ENCODE measurements at regions not wholly inside any gene's neighbourhood (a gene's known extent, or its start where the extent isn't known, plus 50 kb on each side); places are given as distances from the start of the nearest gene placed in this dataset.

- ChIA-PET POLR2A (no interaction called here), RAD21 (ENCODE audit: low non-redundant PET in 1 of 2, low total read pairs in 2 of 2, uncharacterized antibody in 2 of 2, unreplicated experiment in 2 of 2) (no interaction called here), CTCF (no interaction called here)
- DNase-seq (ENCODE audit: low read depth, low spot score) = no peak
- H3K4me2 ChIP-seq (ENCODE audit: low read length) = no peak overlapping the region
- H3K9me2 ChIP-seq (ENCODE audit: insufficient read depth) = no peaks in the 10 kb centered on the region
- intact Hi-C loops (cut with micrococcal nuclease) = loop anchor here (10.0 kb wide), 1 partner anchor 185 kb away; no protein-coding TSS in a partner anchor
- H3K27me3 ChIP-seq (ENCODE audit: insufficient read depth, low read length) = no peaks in the 10 kb centered on the region; the same call in 1 of the 2 replicates
- TF ChIP-seq FOSL1 (IDR thresholded peaks at IDR 0.05; ENCODE audit: low read depth) (no peak), POLR2AphosphoS5 (IDR thresholded peaks at IDR 0.05; ENCODE audit: low read depth, low read length) (no peak), EZH2phosphoT487 (IDR thresholded peaks at IDR 0.05; ENCODE audit: borderline replicate concordance) (no peak), ZFX (IDR thresholded peaks at IDR 0.05) (no peak), SP1 (IDR thresholded peaks at IDR 0.05; ENCODE audit: low read depth) (no peak), CTCF (IDR thresholded peaks at IDR 0.05 in 2 of 3, conservative IDR thresholded peaks at IDR 0.05 in 1 of 3; ENCODE audit: borderline replicate concordance in 1 of 3, insufficient read depth in 1 of 3, low read depth in 2 of 3, low read length in 2 of 3) (peak in 1 of 3 experiments; percentile 17; a peak in 1 of 6 replicates)
- no peaks in the 10 kb centered on the region for H4K20me1 ChIP-seq (ENCODE audit: insufficient read depth)
- no peaks in the 10 kb centered on the region for H3K36me3 ChIP-seq (ENCODE audit: control insufficient read depth in 1 of 2, insufficient read depth in 2 of 2, low read length in 2 of 2)
- H3K27ac ChIP-seq (ENCODE audit: low read depth, low read length) = no peak overlapping the region
- H3K4me3 ChIP-seq (replicated peaks in 1 of 2; ENCODE audit: low read depth in 1 of 2, low read length in 2 of 2) = no peak overlapping the region
- no peak overlapping the region for H3K9ac ChIP-seq (ENCODE audit: low read length)
- H2AFZ ChIP-seq (ENCODE audit: low read depth, low read length, poor library complexity, severe bottlenecking) = no peak overlapping the region
- no peaks in the 10 kb centered on the region for H3K4me1 ChIP-seq (ENCODE audit: control insufficient read depth in 1 of 2, insufficient read depth in 2 of 2, low read length in 2 of 2)
- H3K9me3 ChIP-seq (ENCODE audit: control insufficient read depth in 1 of 2, insufficient read depth in 1 of 2, low read depth in 1 of 2, low read length in 2 of 2) = no peaks in the 10 kb centered on the region
- H3K79me2 ChIP-seq (ENCODE audit: insufficient read depth, low read length) = no peaks in the 10 kb centered on the region
- ATAC-seq = peak; percentile 62
- no TSS peak for BruUV-seq (replicated peaks)
Measured at GRCh38 chr2:120879431-120880295, 144.0 kb downstream of the GLI2 start.

GRCh38 chr2:120880381-120880780 is 144.7 kb downstream of the GLI2 start:
- Histone ChIP-seq H3K27me3 (ENCODE audit: insufficient read depth, low read length) (no peaks in the 10 kb centered on the region; the same call in 1 of the 2 replicates), H3K79me2 (ENCODE audit: insufficient read depth, low read length) (no peaks in the 10 kb centered on the region), H2AFZ (ENCODE audit: low read depth, low read length, poor library complexity, severe bottlenecking) (no peak overlapping the region), H3K4me3 (replicated peaks in 1 of 2; ENCODE audit: low read depth in 1 of 2, low read length in 2 of 2) (no peak overlapping the region), H3K27ac (ENCODE audit: low read depth, low read length) (no peak overlapping the region), H3K4me2 (ENCODE audit: low read length) (no peak overlapping the region), H3K9ac (ENCODE audit: low read length) (no peak overlapping the region), H3K4me1 (ENCODE audit: control insufficient read depth in 1 of 2, insufficient read depth in 2 of 2, low read length in 2 of 2) (no peaks in the 10 kb centered on the region), H4K20me1 (ENCODE audit: insufficient read depth) (no peaks in the 10 kb centered on the region), H3K9me2 (ENCODE audit: insufficient read depth) (no peaks in the 10 kb centered on the region), H3K36me3 (ENCODE audit: control insufficient read depth in 1 of 2, insufficient read depth in 2 of 2, low read length in 2 of 2) (no peaks in the 10 kb centered on the region), H3K9me3 (ENCODE audit: control insufficient read depth in 1 of 2, insufficient read depth in 1 of 2, low read depth in 1 of 2, low read length in 2 of 2) (no peaks in the 10 kb centered on the region)
- CTCF ChIA-PET = no interaction called here
- no peak for DNase-seq (ENCODE audit: low read depth, low spot score)
- ATAC-seq = no peak
- RAD21 ChIA-PET (ENCODE audit: low non-redundant PET in 1 of 2, low total read pairs in 2 of 2, uncharacterized antibody in 2 of 2, unreplicated experiment in 2 of 2) = no interaction called here
- POLR2A ChIA-PET = no interaction called here
- intact Hi-C loops (cut with micrococcal nuclease) = loop anchor here (10.0 kb wide), 1 partner anchor 186 kb away; no protein-coding TSS in a partner anchor
- BruUV-seq (replicated peaks) = no TSS peak
- no peak for TF ChIP-seq TCF7L2 (IDR thresholded peaks at IDR 0.05; ENCODE audit: borderline replicate concordance, extremely low read depth, insufficient read depth, insufficient read length)
- TF ChIP-seq POLR2A (IDR thresholded peaks at IDR 0.05; ENCODE audit: borderline replicate concordance, extremely low read depth, insufficient read depth, insufficient read length) = no peak
- no peak for TF ChIP-seq RAD21 (IDR thresholded peaks at IDR 0.05; ENCODE audit: low read depth)
- TF ChIP-seq SP1 (IDR thresholded peaks at IDR 0.05; ENCODE audit: low read depth) = no peak
- no peak for TF ChIP-seq FOSL1 (IDR thresholded peaks at IDR 0.05; ENCODE audit: low read depth)
- TF ChIP-seq ATF3 (IDR thresholded peaks at IDR 0.05) = no peak
- no peak for TF ChIP-seq EGR1 (IDR thresholded peaks at IDR 0.05; ENCODE audit: low read depth)
- no peak for TF ChIP-seq POLR2AphosphoS5 (IDR thresholded peaks at IDR 0.05; ENCODE audit: low read depth, low read length)
- no peak for TF ChIP-seq EZH2phosphoT487 (IDR thresholded peaks at IDR 0.05; ENCODE audit: borderline replicate concordance)
- no peak for TF ChIP-seq CTCF (IDR thresholded peaks at IDR 0.05 in 2 of 3, conservative IDR thresholded peaks at IDR 0.05 in 1 of 3; ENCODE audit: borderline replicate concordance in 1 of 3, insufficient read depth in 1 of 3, low read depth in 2 of 3, low read length in 2 of 3)
- TF ChIP-seq ELF1 (IDR thresholded peaks at IDR 0.05; ENCODE audit: borderline replicate concordance, low read depth) = no peak
